ENCODE measurements at regions not wholly inside any gene's neighbourhood (a gene's known extent, or its start where the extent isn't known, plus 50 kb on each side); places are given as distances from the start of the nearest gene placed in this dataset.

DNA sequence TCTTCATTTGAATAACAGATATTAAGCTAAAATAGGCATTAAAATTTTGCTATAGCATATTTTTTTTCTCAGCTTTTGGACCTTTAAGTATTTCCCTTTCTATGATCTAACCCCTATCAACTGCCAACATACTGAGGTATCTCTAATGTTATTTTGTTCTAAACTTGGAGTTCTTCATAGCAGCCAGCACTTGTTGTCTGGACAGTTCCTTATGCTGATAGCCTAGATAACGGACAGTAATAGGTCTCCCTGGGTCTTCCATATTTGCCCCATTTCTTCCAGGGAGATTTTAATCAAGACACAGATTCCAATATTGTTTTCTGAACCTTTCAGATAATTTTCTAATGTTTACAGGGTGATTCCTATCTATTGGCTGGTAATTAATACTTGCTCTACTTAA, 475.8 kb upstream of the MAP2 start:
- Histone ChIP-seq H3K9me3 (ENCODE audit: control insufficient read depth in 1 of 2, insufficient read depth in 1 of 2, low read length in 2 of 2) (peaks cover 0 to under 1% of the 10 kb centered on the region in 2 experiments), H3K27me3 (ENCODE audit: control insufficient read depth in 1 of 2, insufficient read depth in 2 of 2, low read length in 2 of 2) (no peaks in the 10 kb centered on the region), H3K36me3 (ENCODE audit: insufficient read depth, low read length) (no peaks in the 10 kb centered on the region), H3K4me1 (ENCODE audit: insufficient read depth, low read length) (no peaks in the 10 kb centered on the region), H3K27ac (ENCODE audit: low read depth in 1 of 2, low read length in 2 of 2) (no peak overlapping the region), H3K4me3 (ENCODE audit: low read length) (no peak overlapping the region)
- ChIA-PET POLR2A (no interaction called here), CTCF (no interaction called here)
- no peaks in the 10 kb centered on the region for H3K4me1 Mint-ChIP-seq (ENCODE audit: low read depth)
- no peak overlapping the region for H3K4me3 Mint-ChIP-seq
- TF ChIP-seq, protein P1, sequence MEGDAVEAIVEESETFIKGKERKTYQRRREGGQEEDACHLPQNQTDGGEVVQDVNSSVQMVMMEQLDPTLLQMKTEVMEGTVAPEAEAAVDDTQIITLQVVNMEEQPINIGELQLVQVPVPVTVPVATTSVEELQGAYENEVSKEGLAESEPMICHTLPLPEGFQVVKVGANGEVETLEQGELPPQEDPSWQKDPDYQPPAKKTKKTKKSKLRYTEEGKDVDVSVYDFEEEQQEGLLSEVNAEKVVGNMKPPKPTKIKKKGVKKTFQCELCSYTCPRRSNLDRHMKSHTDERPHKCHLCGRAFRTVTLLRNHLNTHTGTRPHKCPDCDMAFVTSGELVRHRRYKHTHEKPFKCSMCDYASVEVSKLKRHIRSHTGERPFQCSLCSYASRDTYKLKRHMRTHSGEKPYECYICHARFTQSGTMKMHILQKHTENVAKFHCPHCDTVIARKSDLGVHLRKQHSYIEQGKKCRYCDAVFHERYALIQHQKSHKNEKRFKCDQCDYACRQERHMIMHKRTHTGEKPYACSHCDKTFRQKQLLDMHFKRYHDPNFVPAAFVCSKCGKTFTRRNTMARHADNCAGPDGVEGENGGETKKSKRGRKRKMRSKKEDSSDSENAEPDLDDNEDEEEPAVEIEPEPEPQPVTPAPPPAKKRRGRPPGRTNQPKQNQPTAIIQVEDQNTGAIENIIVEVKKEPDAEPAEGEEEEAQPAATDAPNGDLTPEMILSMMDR (IDR thresholded peaks at IDR 0.05), result no peak
- no peaks in the 10 kb centered on the region for H3K9me3 Mint-ChIP-seq
- DNase-seq (no peak), ATAC-seq (ENCODE audit: poor library complexity) (no peak)
- no peaks in the 10 kb centered on the region for H3K27me3 Mint-ChIP-seq
- no peak overlapping the region for H3K27ac Mint-ChIP-seq
- no peaks in the 10 kb centered on the region for H3K36me3 Mint-ChIP-seq (ENCODE audit: low read depth)
- intact Hi-C loops (cut with DNase I, micrococcal nuclease), result no loop called here

DNA sequence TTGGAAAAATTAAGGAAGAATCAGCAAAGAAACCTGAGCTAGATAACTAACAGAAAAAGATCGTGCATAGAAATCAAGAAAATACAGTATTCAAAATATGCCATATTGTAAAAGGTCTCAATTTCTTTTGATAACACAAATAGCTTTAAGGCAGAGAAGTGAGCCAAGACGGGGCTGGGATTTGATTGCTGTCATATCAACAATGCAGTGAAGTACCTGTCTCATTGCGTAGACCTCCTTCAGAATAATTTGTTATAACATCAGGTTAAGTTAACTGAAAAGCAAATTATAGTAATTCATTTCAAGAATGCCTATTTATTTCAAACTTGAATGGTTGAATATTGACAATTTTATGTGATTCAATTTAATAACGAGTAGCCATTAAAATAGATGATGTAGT, 453.8 kb upstream of the MAP2 start:
- POLR2A ChIA-PET, result no interaction called here

GRCh38 chr2:208977582-208977981, 446.3 kb upstream of the MAP2 start:
- no peaks in the 10 kb centered on the region for H3K4me1 Mint-ChIP-seq (ENCODE audit: low read depth)

More for the DNA sequence above, 453.8 kb upstream of the MAP2 start:
- Mint-ChIP-seq H3K36me3 (ENCODE audit: low read depth) (no peaks in the 10 kb centered on the region), H3K27ac (no peak overlapping the region), H3K27me3 (no peaks in the 10 kb centered on the region), H3K9me3 (no peaks in the 10 kb centered on the region), H3K4me1 (ENCODE audit: low read depth) (no peaks in the 10 kb centered on the region), H3K4me3 (no peak overlapping the region)
- intact Hi-C loops (cut with DNase I, micrococcal nuclease), result no loop called here
- Histone ChIP-seq H3K4me1 (ENCODE audit: insufficient read depth, low read length) (no peaks in the 10 kb centered on the region), H3K4me3 (ENCODE audit: low read length) (no peak overlapping the region), H3K27ac (ENCODE audit: low read depth in 1 of 2, low read length in 2 of 2) (no peak overlapping the region), H3K9me3 (ENCODE audit: control insufficient read depth in 1 of 2, insufficient read depth in 1 of 2, low read length in 2 of 2) (no peaks in the 10 kb centered on the region), H3K27me3 (ENCODE audit: control insufficient read depth in 1 of 2, insufficient read depth in 2 of 2, low read length in 2 of 2) (no peaks in the 10 kb centered on the region), H3K36me3 (ENCODE audit: insufficient read depth, low read length) (no peaks in the 10 kb centered on the region)
- ATAC-seq (ENCODE audit: poor library complexity), result no peak
- TF ChIP-seq, protein P1 (IDR thresholded peaks at IDR 0.05), result no peak
- CTCF ChIA-PET, result no interaction called here
- DNase-seq, result no peak

More at GRCh38 chr2:208977582-208977981, 446.3 kb upstream of the MAP2 start:
- Mint-ChIP-seq H3K27ac (no peak overlapping the region), H3K36me3 (ENCODE audit: low read depth) (no peaks in the 10 kb centered on the region), H3K4me3 (no peak overlapping the region), H3K9me3 (no peaks in the 10 kb centered on the region), H3K27me3 (no peaks in the 10 kb centered on the region)
- no peak overlapping the region for H3K27ac ChIP-seq (ENCODE audit: low read depth in 1 of 2, low read length in 2 of 2)
- intact Hi-C loops (cut with DNase I, micrococcal nuclease), result no loop called here
- H3K9me3 ChIP-seq (ENCODE audit: control insufficient read depth in 1 of 2, insufficient read depth in 1 of 2, low read length in 2 of 2), result no peaks in the 10 kb centered on the region
- TF ChIP-seq, protein P1 (IDR thresholded peaks at IDR 0.05), result no peak
- DNase-seq, result no peak
- CTCF ChIA-PET, result no interaction called here
- no peak overlapping the region for H3K4me3 ChIP-seq (ENCODE audit: low read length)
- H3K4me1 ChIP-seq (ENCODE audit: insufficient read depth, low read length), result no peaks in the 10 kb centered on the region
- ATAC-seq (ENCODE audit: poor library complexity), result no peak
- H3K27me3 ChIP-seq (ENCODE audit: control insufficient read depth in 1 of 2, insufficient read depth in 2 of 2, low read length in 2 of 2), result no peaks in the 10 kb centered on the region
- POLR2A ChIA-PET, result no interaction called here
- H3K36me3 ChIP-seq (ENCODE audit: insufficient read depth, low read length), result no peaks in the 10 kb centered on the region

Measured in CD4-positive, alpha-beta T cell (primary cell).